GM12891 (cell line): ENCODE measurements at regions not wholly inside any gene's neighbourhood (a gene's known extent, or its start where the extent isn't known, plus 50 kb on each side); places are given as distances from the start of the nearest gene placed in this dataset.
"Not testable (repeated sequence)": the region's sequence is repeated elsewhere in the genome, so short reads cannot be mapped to it uniquely, and the experiment has no call there.

Experiments
- POLR2A ChIP-seq: IDR thresholded peaks from 2 replicates; pipeline ENCODE4 v1.6.1; 2011; ENCODE audit warnings: low read depth, low read length, control low read depth
- POLR2AphosphoS5 ChIP-seq: IDR thresholded peaks from 2 replicates; pipeline ENCODE4 v1.6.1; 2011; ENCODE audit warnings: low read depth, low read length, control low read depth
- POU2F2 ChIP-seq: IDR thresholded peaks from 2 replicates; pipeline ENCODE4 v1.6.1; 2011; ENCODE audit warnings: low read depth, mild to moderate bottlenecking, control low read depth, low read length, moderate library complexity
- TAF1 ChIP-seq: IDR thresholded peaks from 2 replicates; pipeline ENCODE4 v1.6.1; 2011; ENCODE audit warnings: low read depth, low read length, control low read depth

DNA sequence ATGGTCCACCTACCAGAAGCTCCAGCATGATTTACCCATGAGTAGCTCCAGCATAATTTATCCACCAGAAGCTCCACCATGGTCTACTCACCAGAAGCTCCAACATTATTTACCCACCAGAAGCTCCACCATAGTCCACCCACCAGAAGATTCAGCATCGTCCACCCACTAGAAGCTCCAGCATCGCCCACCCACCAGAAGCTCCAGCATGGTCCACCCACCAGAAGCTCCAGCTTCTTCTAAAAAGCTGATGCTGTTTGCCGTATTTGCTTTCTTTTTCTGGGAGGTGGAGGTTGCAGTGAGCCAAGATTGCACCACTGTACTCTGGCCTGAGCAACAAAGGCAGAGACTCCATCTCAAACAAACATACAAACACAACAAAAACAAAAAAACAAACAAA is 136.2 kb upstream of the TPTE start:
- TF ChIP-seq POLR2AphosphoS5, POLR2A, TAF1, POU2F2: not testable (repeated sequence)
